SK-N-SH (cell line): ENCODE measurements at regions not wholly inside any gene's neighbourhood (a gene's known extent, or its start where the extent isn't known, plus 50 kb on each side); places are given as distances from the start of the nearest gene placed in this dataset.

Source experiments
- CTCF ChIA-PET: fragments of 300-600, 350-600 bp; formaldehyde crosslinking; extraction: SDS; loops from one replicate; lab custom pipeline; 2021; lab: Yijun Ruan, JAX
- POLR2A ChIA-PET: fragments of 350-600 bp; sonication (Branson Sonifier 250); formaldehyde crosslinking; extraction: SDS; loops from one replicate; lab custom pipeline; 2020; ENCODE audit warnings: antibody characterized with exemption, inconsistent platforms; lab: Yijun Ruan, JAX
- DNase-seq: peaks from one replicate; pipeline ENCODE4 v3.0.0; 2012
- H2AFZ ChIP-seq: fragments of 200-600 bp; sonication (generic); 2 replicates; pipeline ENCODE4 v1.8.1; 2016; ENCODE audit warnings: antibody characterized with exemption, mild to moderate bottlenecking, low read depth
- H3F3A ChIP-seq: fragments of 200-600 bp; sonication (generic); replicated peaks from 2 replicates; pipeline ENCODE3; 2016; ENCODE audit warnings: antibody characterized with exemption, mild to moderate bottlenecking; ENCODE audit not compliant: insufficient read depth
- H3K27ac ChIP-seq, 2 experiments: fragments of 200-500 bp in 1 of 2; fragments of 200-600 bp in 1 of 2; sonication (Bioruptor generic) in 1 of 2; sonication (generic), shearing (Covaris generic) in 1 of 2; 2 replicates each; pipeline versions ENCODE4 v1.5.1 to v1.6.1; 2014 to 2016; ENCODE audit warnings: low read depth in 2 of 2, inconsistent platforms in 1 of 2, low read length in 1 of 2, mild to moderate bottlenecking in 1 of 2, mixed read lengths in 1 of 2
- H3K27me3 ChIP-seq: fragments of 200-600 bp; sonication (generic), shearing (Covaris generic); 2 replicates; pipeline ENCODE4 v1.6.1; 2016; ENCODE audit warnings: mixed run types; ENCODE audit not compliant: insufficient read depth
- H3K36me3 ChIP-seq, 2 experiments: fragments of 200-500 bp in 1 of 2; fragments of 200-600 bp in 1 of 2; sonication (Bioruptor generic) in 1 of 2; sonication (generic) in 1 of 2; replicated peaks in 1 of 2; 2 replicates each; pipeline versions ENCODE3 to v1.5.1; 2014 to 2016; ENCODE audit warnings: low read length in 1 of 2, mild to moderate bottlenecking in 1 of 2; ENCODE audit not compliant: insufficient read depth in 2 of 2, control insufficient read depth in 1 of 2
- H3K4me1 ChIP-seq, 2 experiments: fragments of 200-500 bp in 1 of 2; fragments of 200-600 bp in 1 of 2; sonication (Bioruptor generic) in 1 of 2; sonication (generic), shearing (Covaris generic) in 1 of 2; 2 replicates each; pipeline versions ENCODE4 v1.5.1 to v1.6.1; 2014 to 2016; ENCODE audit warnings: low read depth in 1 of 2, low read length in 1 of 2, mixed run types in 1 of 2; ENCODE audit not compliant: insufficient read depth in 2 of 2, control insufficient read depth in 1 of 2
- H3K4me2 ChIP-seq: fragments of 200-600 bp; sonication (generic), shearing (Covaris generic); 2 replicates; pipeline ENCODE4 v1.6.1; 2017; ENCODE audit warnings: mixed run types
- H3K4me3 ChIP-seq, 2 experiments: fragments of 200-500 bp in 1 of 2; fragments of 200-600 bp in 1 of 2; sonication (Bioruptor generic) in 1 of 2; sonication (generic), shearing (Covaris generic) in 1 of 2; 2 replicates each; pipeline versions ENCODE4 v1.5.1 to v1.8.1; 2014 to 2016; ENCODE audit warnings: low read depth in 2 of 2, inconsistent platforms in 1 of 2, low read length in 1 of 2, mild to moderate bottlenecking in 1 of 2, mixed read lengths in 1 of 2, moderate library complexity in 1 of 2
- H3K79me2 ChIP-seq: fragments of 200-600 bp; sonication (generic); 2 replicates; pipeline ENCODE4 v1.8.1; 2017; ENCODE audit warnings: mild to moderate bottlenecking; ENCODE audit not compliant: insufficient read depth
- H3K9ac ChIP-seq: fragments of 200-600 bp; sonication (generic); 2 replicates; pipeline ENCODE4 v1.6.1; 2017; ENCODE audit warnings: mixed run types
- H3K9me2 ChIP-seq: fragments of 200-600 bp; sonication (generic); 2 replicates; pipeline ENCODE4 v1.6.1; 2017; ENCODE audit warnings: mixed run types
- H3K9me3 ChIP-seq: fragments of 200-600 bp; sonication (generic); 2 replicates; pipeline ENCODE4 v1.6.1; 2017; ENCODE audit warnings: mixed run types, mild to moderate bottlenecking, moderate library complexity
- H4K20me1 ChIP-seq: fragments of 200-600 bp; sonication (generic); 2 replicates; pipeline ENCODE4 v1.6.1; 2017; ENCODE audit warnings: mild to moderate bottlenecking, mixed run types; ENCODE audit not compliant: insufficient read depth
- ELF1 ChIP-seq: IDR thresholded peaks from 2 replicates; pipeline ENCODE4 v1.4.0; 2012
- EP300 ChIP-seq, 2 experiments: IDR thresholded peaks; 2 replicates each; pipeline versions ENCODE4 v1.4.0 to v1.6.1; 2012; ENCODE audit warnings: borderline replicate concordance in 1 of 2, low read depth in 1 of 2, low read length in 1 of 2
- FOXJ3 ChIP-seq: sonication (generic); formaldehyde crosslinking; IDR thresholded peaks from 2 replicates; pipeline ENCODE4 v1.5.1; 2020; ENCODE audit warnings: mild to moderate bottlenecking, missing genetic modification reagents
- FOXM1 ChIP-seq: IDR thresholded peaks from 2 replicates; pipeline ENCODE4 v1.4.0; 2012; ENCODE audit warnings: low read depth, mild to moderate bottlenecking
- GABPA ChIP-seq: IDR thresholded peaks from 2 replicates; pipeline ENCODE4 v1.4.0; 2012; ENCODE audit warnings: low read depth, mild to moderate bottlenecking
- GATA2 ChIP-seq: sonication (generic); formaldehyde crosslinking; IDR thresholded peaks from 2 replicates; pipeline ENCODE4 v1.5.0; 2020; ENCODE audit warnings: mild to moderate bottlenecking, missing genetic modification reagents
- JUND ChIP-seq: IDR thresholded peaks from 2 replicates; pipeline ENCODE4 v1.4.0; 2012
- MEF2A ChIP-seq: IDR thresholded peaks from 2 replicates; pipeline ENCODE4 v1.4.0; 2012; ENCODE audit warnings: low read depth, borderline replicate concordance
- NFIC ChIP-seq: IDR thresholded peaks from 2 replicates; pipeline ENCODE4 v1.4.0; 2012; ENCODE audit warnings: borderline replicate concordance
- RAD21 ChIP-seq: IDR thresholded peaks from 2 replicates; pipeline ENCODE4 v1.6.1; 2012; ENCODE audit warnings: mild to moderate bottlenecking, low read length
- RXRA ChIP-seq: IDR thresholded peaks from 2 replicates; pipeline ENCODE4 v1.4.0; 2012; ENCODE audit warnings: low read depth, mild to moderate bottlenecking, borderline replicate concordance
- SIN3A ChIP-seq: IDR thresholded peaks from 2 replicates; pipeline ENCODE4 v1.6.1; 2012; ENCODE audit warnings: low read depth, mild to moderate bottlenecking, low read length, moderate library complexity, borderline replicate concordance
- SMC3 ChIP-seq: IDR thresholded peaks from 2 replicates; pipeline ENCODE4 v1.6.1; 2012; ENCODE audit warnings: low read depth, low read length, improper control_type of control experiment
- YY1 ChIP-seq: IDR thresholded peaks from 2 replicates; pipeline ENCODE4 v1.4.0; 2012; ENCODE audit warnings: low read depth, mild to moderate bottlenecking
- WGBS: methylation state at CpG from one replicate; pipeline ENCODE4 v1.1.6; 2017; ENCODE audit warnings: low lambda C conversion rate; 5-methylcytosine and 5-hydroxymethylcytosine counted together
- TF ChIP-seq, protein P1 (sequence below): IDR thresholded peaks from 2 replicates; pipeline ENCODE4 v1.4.0; 2012; ENCODE audit warnings: low read depth
- TF ChIP-seq, protein P2 (sequence below): IDR thresholded peaks from 2 replicates; pipeline ENCODE4; 2012
- TF ChIP-seq, protein P3 (sequence below): IDR thresholded peaks from 2 replicates; pipeline ENCODE4 v1.4.0; 2012; ENCODE audit warnings: low read depth, borderline replicate concordance
- TF ChIP-seq, protein P4 (sequence below): IDR thresholded peaks from 2 replicates; pipeline ENCODE4 v1.6.1; 2012; ENCODE audit warnings: mild to moderate bottlenecking, low read depth, low read length, moderate library complexity
- TF ChIP-seq, protein P5 (sequence below): fragments of 150-350 bp; IDR thresholded peaks from 2 replicates; pipeline ENCODE4 v1.6.1; 2016; ENCODE audit warnings: mild to moderate bottlenecking, low read depth, low read length
- TF ChIP-seq, protein P6 (sequence below): IDR thresholded peaks from 2 replicates; pipeline ENCODE4 v1.4.0; 2012; ENCODE audit warnings: low read depth, borderline replicate concordance

DNA sequence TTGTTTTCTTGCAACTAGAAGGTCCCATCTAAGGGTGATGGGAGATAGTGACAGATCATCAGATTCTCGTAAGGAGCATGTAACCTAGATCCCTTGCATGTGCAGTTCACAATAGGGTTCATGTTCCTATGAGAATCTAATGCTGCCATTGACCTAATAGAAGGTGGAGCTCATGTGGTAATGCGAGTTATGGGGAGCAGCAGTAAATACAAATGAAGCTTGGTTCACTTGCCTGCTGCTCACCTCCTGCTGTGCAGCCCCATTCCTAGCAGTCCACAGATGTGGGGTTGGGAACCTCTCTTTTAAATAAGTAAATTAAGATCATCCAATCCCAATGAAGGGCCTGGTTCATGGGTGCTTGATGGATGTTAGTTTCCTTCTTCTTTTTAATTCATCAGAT is 148.7 kb upstream of the ATP1B1 start:
- Histone ChIP-seq H3F3A (peaks cover 8% of the 10 kb centered on the region), H3K9me3 (no peaks in the 10 kb centered on the region), H3K9me2 (no peaks in the 10 kb centered on the region), H3K4me2 (no peak overlapping the region), H3K79me2 (no peaks in the 10 kb centered on the region), H3K36me3 (no peaks in the 10 kb centered on the region), H2AFZ (no peak overlapping the region), H3K9ac (no peak overlapping the region), H3K27ac (no peak overlapping the region), H3K4me3 (no peak overlapping the region), H3K27me3 (no peaks in the 10 kb centered on the region), H3K4me1 (peaks cover 0 to 2% of the 10 kb centered on the region in 2 experiments; a peak in 2 of 4 replicates), H4K20me1 (no peaks in the 10 kb centered on the region)
- POLR2A ChIA-PET: no interaction called here
- 64% methylated on average over 2 of the region's 2 CpGs for WGBS
- DNase-seq: no peak
- CTCF ChIA-PET: no interaction called here
- TF ChIP-seq YY1 (no peak), ELF1 (no peak), RXRA (no peak), EP300 (IDR thresholded peaks at IDR 0.05; ENCODE audit: borderline replicate concordance in 1 of 2, low read depth in 1 of 2, low read length in 1 of 2) (no peak), GATA2 (no peak), JUND (no peak), GABPA (no peak), FOXM1 (no peak), NFIC (no peak), SIN3A (no peak), RAD21 (no peak), FOXJ3 (CRISPR knock-in tag) (no peak), MEF2A (no peak), SMC3 (no peak)
- TF ChIP-seq, protein P1, sequence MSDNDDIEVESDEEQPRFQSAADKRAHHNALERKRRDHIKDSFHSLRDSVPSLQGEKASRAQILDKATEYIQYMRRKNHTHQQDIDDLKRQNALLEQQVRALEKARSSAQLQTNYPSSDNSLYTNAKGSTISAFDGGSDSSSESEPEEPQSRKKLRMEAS: no peak
- TF ChIP-seq, protein P2, sequence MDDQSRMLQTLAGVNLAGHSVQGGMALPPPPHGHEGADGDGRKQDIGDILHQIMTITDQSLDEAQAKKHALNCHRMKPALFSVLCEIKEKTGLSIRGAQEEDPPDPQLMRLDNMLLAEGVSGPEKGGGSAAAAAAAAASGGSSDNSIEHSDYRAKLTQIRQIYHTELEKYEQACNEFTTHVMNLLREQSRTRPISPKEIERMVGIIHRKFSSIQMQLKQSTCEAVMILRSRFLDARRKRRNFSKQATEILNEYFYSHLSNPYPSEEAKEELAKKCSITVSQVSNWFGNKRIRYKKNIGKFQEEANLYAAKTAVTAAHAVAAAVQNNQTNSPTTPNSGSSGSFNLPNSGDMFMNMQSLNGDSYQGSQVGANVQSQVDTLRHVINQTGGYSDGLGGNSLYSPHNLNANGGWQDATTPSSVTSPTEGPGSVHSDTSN: no peak
- TF ChIP-seq, protein P3, sequence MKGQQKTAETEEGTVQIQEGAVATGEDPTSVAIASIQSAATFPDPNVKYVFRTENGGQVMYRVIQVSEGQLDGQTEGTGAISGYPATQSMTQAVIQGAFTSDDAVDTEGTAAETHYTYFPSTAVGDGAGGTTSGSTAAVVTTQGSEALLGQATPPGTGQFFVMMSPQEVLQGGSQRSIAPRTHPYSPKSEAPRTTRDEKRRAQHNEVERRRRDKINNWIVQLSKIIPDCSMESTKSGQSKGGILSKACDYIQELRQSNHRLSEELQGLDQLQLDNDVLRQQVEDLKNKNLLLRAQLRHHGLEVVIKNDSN: no peak
- TF ChIP-seq, protein P4, sequence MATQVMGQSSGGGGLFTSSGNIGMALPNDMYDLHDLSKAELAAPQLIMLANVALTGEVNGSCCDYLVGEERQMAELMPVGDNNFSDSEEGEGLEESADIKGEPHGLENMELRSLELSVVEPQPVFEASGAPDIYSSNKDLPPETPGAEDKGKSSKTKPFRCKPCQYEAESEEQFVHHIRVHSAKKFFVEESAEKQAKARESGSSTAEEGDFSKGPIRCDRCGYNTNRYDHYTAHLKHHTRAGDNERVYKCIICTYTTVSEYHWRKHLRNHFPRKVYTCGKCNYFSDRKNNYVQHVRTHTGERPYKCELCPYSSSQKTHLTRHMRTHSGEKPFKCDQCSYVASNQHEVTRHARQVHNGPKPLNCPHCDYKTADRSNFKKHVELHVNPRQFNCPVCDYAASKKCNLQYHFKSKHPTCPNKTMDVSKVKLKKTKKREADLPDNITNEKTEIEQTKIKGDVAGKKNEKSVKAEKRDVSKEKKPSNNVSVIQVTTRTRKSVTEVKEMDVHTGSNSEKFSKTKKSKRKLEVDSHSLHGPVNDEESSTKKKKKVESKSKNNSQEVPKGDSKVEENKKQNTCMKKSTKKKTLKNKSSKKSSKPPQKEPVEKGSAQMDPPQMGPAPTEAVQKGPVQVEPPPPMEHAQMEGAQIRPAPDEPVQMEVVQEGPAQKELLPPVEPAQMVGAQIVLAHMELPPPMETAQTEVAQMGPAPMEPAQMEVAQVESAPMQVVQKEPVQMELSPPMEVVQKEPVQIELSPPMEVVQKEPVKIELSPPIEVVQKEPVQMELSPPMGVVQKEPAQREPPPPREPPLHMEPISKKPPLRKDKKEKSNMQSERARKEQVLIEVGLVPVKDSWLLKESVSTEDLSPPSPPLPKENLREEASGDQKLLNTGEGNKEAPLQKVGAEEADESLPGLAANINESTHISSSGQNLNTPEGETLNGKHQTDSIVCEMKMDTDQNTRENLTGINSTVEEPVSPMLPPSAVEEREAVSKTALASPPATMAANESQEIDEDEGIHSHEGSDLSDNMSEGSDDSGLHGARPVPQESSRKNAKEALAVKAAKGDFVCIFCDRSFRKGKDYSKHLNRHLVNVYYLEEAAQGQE: no peak
- TF ChIP-seq, protein P5, sequence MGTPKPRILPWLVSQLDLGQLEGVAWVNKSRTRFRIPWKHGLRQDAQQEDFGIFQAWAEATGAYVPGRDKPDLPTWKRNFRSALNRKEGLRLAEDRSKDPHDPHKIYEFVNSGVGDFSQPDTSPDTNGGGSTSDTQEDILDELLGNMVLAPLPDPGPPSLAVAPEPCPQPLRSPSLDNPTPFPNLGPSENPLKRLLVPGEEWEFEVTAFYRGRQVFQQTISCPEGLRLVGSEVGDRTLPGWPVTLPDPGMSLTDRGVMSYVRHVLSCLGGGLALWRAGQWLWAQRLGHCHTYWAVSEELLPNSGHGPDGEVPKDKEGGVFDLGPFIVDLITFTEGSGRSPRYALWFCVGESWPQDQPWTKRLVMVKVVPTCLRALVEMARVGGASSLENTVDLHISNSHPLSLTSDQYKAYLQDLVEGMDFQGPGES: no peak
- TF ChIP-seq, protein P6, sequence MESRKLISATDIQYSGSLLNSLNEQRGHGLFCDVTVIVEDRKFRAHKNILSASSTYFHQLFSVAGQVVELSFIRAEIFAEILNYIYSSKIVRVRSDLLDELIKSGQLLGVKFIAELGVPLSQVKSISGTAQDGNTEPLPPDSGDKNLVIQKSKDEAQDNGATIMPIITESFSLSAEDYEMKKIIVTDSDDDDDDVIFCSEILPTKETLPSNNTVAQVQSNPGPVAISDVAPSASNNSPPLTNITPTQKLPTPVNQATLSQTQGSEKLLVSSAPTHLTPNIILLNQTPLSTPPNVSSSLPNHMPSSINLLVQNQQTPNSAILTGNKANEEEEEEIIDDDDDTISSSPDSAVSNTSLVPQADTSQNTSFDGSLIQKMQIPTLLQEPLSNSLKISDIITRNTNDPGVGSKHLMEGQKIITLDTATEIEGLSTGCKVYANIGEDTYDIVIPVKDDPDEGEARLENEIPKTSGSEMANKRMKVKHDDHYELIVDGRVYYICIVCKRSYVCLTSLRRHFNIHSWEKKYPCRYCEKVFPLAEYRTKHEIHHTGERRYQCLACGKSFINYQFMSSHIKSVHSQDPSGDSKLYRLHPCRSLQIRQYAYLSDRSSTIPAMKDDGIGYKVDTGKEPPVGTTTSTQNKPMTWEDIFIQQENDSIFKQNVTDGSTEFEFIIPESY: no peak
